Transverse colon (tissue), 4 donors: ENCODE measurements at regions not wholly inside any gene's neighbourhood (a gene's known extent, or its start where the extent isn't known, plus 50 kb on each side); places are given as distances from the start of the nearest gene placed in this dataset.

Experiments
- EP300 ChIP-seq: sonication (generic); formaldehyde crosslinking; IDR thresholded peaks from one replicate; pipeline ENCODE4 v1.6.1; 2017; ENCODE audit warnings: antibody characterized with exemption, low read depth
- POLR2A ChIP-seq: fragments of 450-650 bp; IDR thresholded peaks from one replicate; pipeline ENCODE4 v1.6.1; 2016; ENCODE audit warnings: antibody characterized with exemption, mild to moderate bottlenecking, moderate library complexity
- POLR2AphosphoS5 ChIP-seq, 3 donors: sonication (generic); formaldehyde crosslinking; IDR thresholded peaks; one replicate each; pipeline ENCODE4 v1.6.1; 2016; ENCODE audit warnings: antibody characterized with exemption in 3 of 3
- TF ChIP-seq, protein P1 (sequence below), 5 experiments: fragments of 200-600 bp in 3 of 5; fragments of 450-650 bp in 2 of 5; sonication (generic) in 3 of 5; IDR thresholded peaks; 1 replicate in 2 of 5; 2 replicates in 3 of 5; pipeline ENCODE4 v1.5.1; 2016 to 2017; ENCODE audit warnings: antibody characterized with exemption in 5 of 5, inconsistent platforms in 3 of 5, mild to moderate bottlenecking in 2 of 5, moderate library complexity in 1 of 5

DNA sequence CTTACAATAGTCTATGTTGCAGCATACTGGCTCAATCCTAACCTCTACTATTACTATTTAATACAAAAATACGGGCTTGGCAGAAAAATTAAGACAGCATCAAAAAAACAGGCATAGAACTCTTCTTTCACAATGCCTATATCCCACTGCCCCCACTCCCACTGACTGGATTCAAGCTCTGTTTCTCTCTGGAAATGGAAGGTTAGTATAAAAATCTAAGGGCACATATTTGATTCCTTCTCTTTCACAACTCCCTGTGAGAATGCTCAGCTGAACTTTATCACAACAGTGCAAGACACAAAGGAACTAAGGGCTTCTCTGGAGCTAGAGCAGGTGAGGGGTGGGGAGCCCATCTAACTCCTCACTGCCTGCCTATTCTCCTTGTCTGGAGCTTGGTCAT lies 258.4 kb upstream of the FAM83B start:
- TF ChIP-seq, protein P1, sequence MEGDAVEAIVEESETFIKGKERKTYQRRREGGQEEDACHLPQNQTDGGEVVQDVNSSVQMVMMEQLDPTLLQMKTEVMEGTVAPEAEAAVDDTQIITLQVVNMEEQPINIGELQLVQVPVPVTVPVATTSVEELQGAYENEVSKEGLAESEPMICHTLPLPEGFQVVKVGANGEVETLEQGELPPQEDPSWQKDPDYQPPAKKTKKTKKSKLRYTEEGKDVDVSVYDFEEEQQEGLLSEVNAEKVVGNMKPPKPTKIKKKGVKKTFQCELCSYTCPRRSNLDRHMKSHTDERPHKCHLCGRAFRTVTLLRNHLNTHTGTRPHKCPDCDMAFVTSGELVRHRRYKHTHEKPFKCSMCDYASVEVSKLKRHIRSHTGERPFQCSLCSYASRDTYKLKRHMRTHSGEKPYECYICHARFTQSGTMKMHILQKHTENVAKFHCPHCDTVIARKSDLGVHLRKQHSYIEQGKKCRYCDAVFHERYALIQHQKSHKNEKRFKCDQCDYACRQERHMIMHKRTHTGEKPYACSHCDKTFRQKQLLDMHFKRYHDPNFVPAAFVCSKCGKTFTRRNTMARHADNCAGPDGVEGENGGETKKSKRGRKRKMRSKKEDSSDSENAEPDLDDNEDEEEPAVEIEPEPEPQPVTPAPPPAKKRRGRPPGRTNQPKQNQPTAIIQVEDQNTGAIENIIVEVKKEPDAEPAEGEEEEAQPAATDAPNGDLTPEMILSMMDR (IDR thresholded peaks at IDR 0.05) = no peak
- TF ChIP-seq POLR2AphosphoS5 (IDR thresholded peaks at IDR 0.05) (no peak), POLR2A (no peak), EP300 (no peak)
